Chondrocyte (in vitro differentiated cells): ENCODE measurements at regions not wholly inside any gene's neighbourhood (a gene's known extent, or its start where the extent isn't known, plus 50 kb on each side); places are given as distances from the start of the nearest gene placed in this dataset.
A peak's percentile ranks its signal among the peaks of the same experiment; 100 is the strongest.

Experiments used
- DNase-seq: peaks from one replicate; pipeline ENCODE4 v3.0.0; 2021; ENCODE audit warnings: mixed read lengths, low spot score
- H3K27ac Mint-ChIP-seq: one replicate; pipeline ENCODE4 v1.8.0; 2021; ENCODE audit warnings: mild to moderate bottlenecking, moderate library complexity, mixed read lengths; ENCODE audit not compliant: unreplicated experiment
- H3K27me3 Mint-ChIP-seq: 2 replicates; pipeline ENCODE4 v1.8.0; 2021; ENCODE audit warnings: low read depth, mixed read lengths
- H3K36me3 Mint-ChIP-seq: 2 replicates; pipeline ENCODE4 v1.8.0; 2021; ENCODE audit warnings: low read depth, mixed read lengths
- H3K4me1 Mint-ChIP-seq: 2 replicates; pipeline ENCODE4 v1.8.0; 2021; ENCODE audit warnings: low read depth, mild to moderate bottlenecking, mixed read lengths
- H3K4me3 Mint-ChIP-seq: one replicate; pipeline ENCODE4 v1.8.0; 2021; ENCODE audit warnings: mild to moderate bottlenecking, moderate library complexity, mixed read lengths; ENCODE audit not compliant: unreplicated experiment
- H3K9me3 Mint-ChIP-seq: 2 replicates; pipeline ENCODE4 v1.8.0; 2021; ENCODE audit warnings: low read depth, mixed read lengths
- CTCF ChIP-seq: fragments of 200-600 bp; sonication (generic); IDR thresholded peaks from 2 replicates; pipeline ENCODE4 v1.5.0; 2021; ENCODE audit warnings: antibody characterized with exemption, mild to moderate bottlenecking, moderate library complexity

DNA sequence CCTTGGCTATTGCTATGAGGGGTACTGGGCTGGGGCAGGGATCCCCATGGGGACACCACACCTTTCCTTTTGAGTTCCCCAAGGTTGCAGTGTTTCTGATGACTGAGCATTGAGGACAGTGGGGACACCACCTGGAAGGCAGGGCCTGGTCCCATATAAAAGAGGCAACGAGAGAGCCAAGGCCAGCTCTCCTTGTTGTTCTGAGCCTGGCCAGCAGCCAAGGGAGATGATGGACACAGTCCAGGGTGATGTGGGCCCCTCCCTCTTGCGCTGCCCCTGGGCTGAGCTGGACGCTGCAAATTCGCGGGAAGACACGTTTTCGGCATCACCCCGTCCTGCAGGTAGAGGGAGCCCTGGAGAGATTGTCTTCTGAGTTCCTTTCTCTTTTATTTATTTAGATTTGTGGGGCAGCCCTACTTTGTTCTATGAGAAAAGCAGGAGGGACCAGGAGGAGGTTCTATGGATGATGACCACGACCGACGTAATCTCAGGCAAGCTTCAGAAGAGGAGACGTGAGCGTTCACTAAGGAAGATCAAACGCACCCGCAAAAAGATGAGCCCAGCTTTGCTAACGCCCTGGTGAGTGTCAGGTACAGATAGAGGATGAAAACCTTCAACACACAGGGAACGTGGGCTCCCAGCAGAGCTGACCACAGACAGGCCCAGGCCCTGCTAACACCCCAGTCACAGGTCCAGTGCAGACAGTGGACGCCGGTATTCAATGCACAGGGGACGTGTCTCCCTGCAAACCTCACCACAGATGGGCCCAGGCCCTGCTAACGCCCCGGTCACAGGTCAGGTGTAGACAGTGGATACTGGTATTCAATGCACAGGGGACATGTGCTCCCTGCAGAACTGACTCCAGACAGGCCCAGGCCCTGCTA is 97.4 kb downstream of the SHOX start:
- no peak overlapping the region for H3K4me3 Mint-ChIP-seq
- peak; percentile 73 for TF ChIP-seq CTCF
- no peaks in the 10 kb centered on the region for H3K27me3 Mint-ChIP-seq
- no peak for DNase-seq
- no peaks in the 10 kb centered on the region for H3K36me3 Mint-ChIP-seq
- peaks cover 14% of the 10 kb centered on the region for H3K9me3 Mint-ChIP-seq
- H3K4me1 Mint-ChIP-seq: no peaks in the 10 kb centered on the region
- H3K27ac Mint-ChIP-seq: no peak overlapping the region

DNA sequence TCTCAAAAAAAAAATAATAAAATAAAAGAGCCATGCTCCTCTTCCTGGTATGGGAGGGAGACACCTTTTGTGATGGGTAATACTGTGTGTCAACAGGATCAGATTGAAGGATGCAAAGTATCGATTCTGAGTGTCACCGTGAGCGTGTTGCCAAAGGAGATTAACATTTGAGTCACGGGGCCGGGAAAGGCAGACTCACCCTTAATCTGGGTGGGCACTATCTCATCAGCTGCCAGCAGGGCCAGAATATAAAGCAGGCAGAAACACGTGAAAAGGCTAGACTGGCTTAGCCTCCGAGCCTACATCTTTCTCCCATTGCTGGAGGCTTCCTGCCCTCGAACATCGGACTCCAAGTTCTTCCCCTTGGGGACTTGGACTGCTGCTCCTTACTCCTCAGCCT is 95.4 kb downstream of the SHOX start:
- Mint-ChIP-seq H3K27me3 (no peaks in the 10 kb centered on the region), H3K36me3 (no peaks in the 10 kb centered on the region), H3K4me3 (no peak overlapping the region), H3K9me3 (peaks cover 14% of the 10 kb centered on the region), H3K27ac (no peak overlapping the region), H3K4me1 (no peaks in the 10 kb centered on the region)
- no peak for TF ChIP-seq CTCF
- DNase-seq: no peak

GRCh38 chrX:724256-724655 is 93.7 kb downstream of the SHOX start:
- Mint-ChIP-seq H3K9me3 (peaks cover 18% of the 10 kb centered on the region), H3K27me3 (no peaks in the 10 kb centered on the region), H3K4me3 (no peak overlapping the region), H3K27ac (no peak overlapping the region), H3K4me1 (peaks cover 7% of the 10 kb centered on the region), H3K36me3 (no peaks in the 10 kb centered on the region)
- no peak for TF ChIP-seq CTCF
- no peak for DNase-seq

- Mint-ChIP-seq H3K36me3 (no peaks in the 10 kb centered on the region), H3K27ac (no peak overlapping the region), H3K4me1 (peaks cover 7% of the 10 kb centered on the region), H3K27me3 (no peaks in the 10 kb centered on the region), H3K4me3 (no peak overlapping the region), H3K9me3 (peaks cover 18% of the 10 kb centered on the region)
- no peak for DNase-seq
- TF ChIP-seq CTCF: no peak
Measured at GRCh38 chrX:723781-724180, 93.2 kb downstream of the SHOX start.

GRCh38 chrX:721354-721753 is 90.8 kb downstream of the SHOX start:
- Mint-ChIP-seq H3K27me3 (no peaks in the 10 kb centered on the region), H3K4me1 (peaks cover 7% of the 10 kb centered on the region), H3K27ac (no peak overlapping the region), H3K36me3 (no peaks in the 10 kb centered on the region), H3K4me3 (no peak overlapping the region), H3K9me3 (peaks cover 23% of the 10 kb centered on the region)
- no peak for DNase-seq
- TF ChIP-seq CTCF: no peak
